SU-DHL-6 (cell line): ENCODE measurements at regions not wholly inside any gene's neighbourhood (a gene's known extent, or its start where the extent isn't known, plus 50 kb on each side); places are given as distances from the start of the nearest gene placed in this dataset.

Source experiments
- CTCF ChIP-seq: fragments of 200-600 bp; sonication (generic); IDR thresholded peaks from one replicate; pipeline ENCODE4 v1.5.1; 2017; ENCODE audit warnings: antibody characterized with exemption, mild to moderate bottlenecking, low read length, moderate library complexity; ENCODE audit not compliant: insufficient read depth, poor library complexity, severe bottlenecking
- EZH2phosphoT487 ChIP-seq: fragments of 200-600 bp; sonication (generic), shearing (Covaris generic); conservative IDR thresholded peaks from 2 replicates; pipeline ENCODE4 v1.6.1; 2018; ENCODE audit warnings: mild to moderate bottlenecking, antibody characterized with exemption, low read length, moderate library complexity, mixed read lengths

- TF ChIP-seq CTCF: no peak
- TF ChIP-seq EZH2phosphoT487: no peak
Measured at GRCh38 chr3:162119651-162120050, 623.0 kb downstream of the OTOL1 start.
